ENCODE measurements at regions not wholly inside any gene's neighbourhood (a gene's known extent, or its start where the extent isn't known, plus 50 kb on each side); places are given as distances from the start of the nearest gene placed in this dataset.
A peak's percentile ranks its signal among the peaks of the same experiment; 100 is the strongest.

GRCh38 chr10:53091574-53091973, 319.0 kb upstream of the MBL2 start:
- H3K4me1 ChIP-seq (ENCODE audit: control insufficient read depth in 1 of 2, insufficient read depth in 2 of 2, low read length in 2 of 2): peaks cover 3 to 13% of the 10 kb centered on the region in 2 donors

DNA sequence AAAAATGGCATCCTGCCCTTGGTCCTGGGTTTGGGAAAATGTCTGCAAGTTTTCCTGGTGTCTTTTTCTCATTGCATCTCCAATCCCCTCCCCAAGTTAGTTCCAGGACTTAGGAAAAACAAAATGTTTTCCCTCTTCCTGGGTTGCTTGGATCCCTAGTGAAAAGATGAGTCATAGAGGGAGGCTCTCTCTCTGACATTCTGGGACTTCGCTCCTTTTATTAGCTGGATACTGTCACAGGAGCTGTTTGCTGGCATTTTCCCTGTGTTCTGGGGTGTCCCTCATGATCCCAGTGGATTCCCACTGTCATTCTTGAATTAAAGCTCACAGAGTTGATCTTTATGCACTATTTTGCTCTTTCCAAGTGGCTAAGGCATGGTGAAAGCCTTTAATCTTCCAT, 316.4 kb upstream of the MBL2 start:
- Histone ChIP-seq H3K36me3 (ENCODE audit: control insufficient read depth in 1 of 2, insufficient read depth in 2 of 2, low read length in 2 of 2) (no peaks in the 10 kb centered on the region), H3K9ac (ENCODE audit: low read depth in 1 of 2, low read length in 2 of 2) (no peak overlapping the region), H3K27me3 (ENCODE audit: control insufficient read depth in 1 of 2, insufficient read depth in 2 of 2, low read length in 2 of 2) (no peaks in the 10 kb centered on the region), H3K9me3 (ENCODE audit: control insufficient read depth in 1 of 2, low read length in 2 of 2) (peaks cover 0 to 2% of the 10 kb centered on the region in 2 donors), H3K4me1 (ENCODE audit: control insufficient read depth in 1 of 2, insufficient read depth in 2 of 2, low read length in 2 of 2) (peaks cover 3 to 8% of the 10 kb centered on the region in 2 donors), H3K4me3 (ENCODE audit: low read depth in 1 of 2, low read length in 2 of 2) (no peak overlapping the region), H3K27ac (ENCODE audit: low read depth, low read length) (no peak overlapping the region)

More at GRCh38 chr10:53091574-53091973, 319.0 kb upstream of the MBL2 start:
- no peaks in the 10 kb centered on the region for H3K36me3 ChIP-seq (ENCODE audit: control insufficient read depth in 1 of 2, insufficient read depth in 2 of 2, low read length in 2 of 2)
- no peaks in the 10 kb centered on the region for H3K27me3 ChIP-seq (ENCODE audit: control insufficient read depth in 1 of 2, insufficient read depth in 2 of 2, low read length in 2 of 2)
- H3K9me3 ChIP-seq (ENCODE audit: control insufficient read depth in 1 of 2, low read length in 2 of 2): no peaks in the 10 kb centered on the region
- H3K9ac ChIP-seq (ENCODE audit: low read depth in 1 of 2, low read length in 2 of 2): no peak overlapping the region
- H3K27ac ChIP-seq (ENCODE audit: low read depth, low read length): no peak overlapping the region
- no peak overlapping the region for H3K4me3 ChIP-seq (ENCODE audit: low read depth in 1 of 2, low read length in 2 of 2)

- Histone ChIP-seq H3K27ac (ENCODE audit: low read depth, low read length) (no peak overlapping the region), H3K27me3 (ENCODE audit: control insufficient read depth in 1 of 2, insufficient read depth in 2 of 2, low read length in 2 of 2) (no peaks in the 10 kb centered on the region), H3K9me3 (ENCODE audit: control insufficient read depth in 1 of 2, low read length in 2 of 2) (peaks cover 4 to 8% of the 10 kb centered on the region in 2 donors), H3K9ac (ENCODE audit: low read depth in 1 of 2, low read length in 2 of 2) (no peak overlapping the region), H3K36me3 (ENCODE audit: control insufficient read depth in 1 of 2, insufficient read depth in 2 of 2, low read length in 2 of 2) (no peaks in the 10 kb centered on the region), H3K4me3 (ENCODE audit: low read depth in 1 of 2, low read length in 2 of 2) (no peak overlapping the region), H3K4me1 (ENCODE audit: control insufficient read depth in 1 of 2, insufficient read depth in 2 of 2, low read length in 2 of 2) (no peaks in the 10 kb centered on the region)
These were observed 306.7 kb upstream of the MBL2 start for GRCh38 chr10:53079283-53079682.

- Histone ChIP-seq H3K4me3 (ENCODE audit: low read depth in 1 of 2, low read length in 2 of 2) (no peak overlapping the region), H3K27ac (ENCODE audit: low read depth, low read length) (no peak overlapping the region), H3K4me1 (ENCODE audit: control insufficient read depth in 1 of 2, insufficient read depth in 2 of 2, low read length in 2 of 2) (peaks cover 4 to 7% of the 10 kb centered on the region in 2 donors), H3K9ac (ENCODE audit: low read depth in 1 of 2, low read length in 2 of 2) (no peak overlapping the region), H3K36me3 (ENCODE audit: control insufficient read depth in 1 of 2, insufficient read depth in 2 of 2, low read length in 2 of 2) (no peaks in the 10 kb centered on the region), H3K9me3 (ENCODE audit: control insufficient read depth in 1 of 2, low read length in 2 of 2) (peaks cover 4 to 8% of the 10 kb centered on the region in 2 donors), H3K27me3 (ENCODE audit: control insufficient read depth in 1 of 2, insufficient read depth in 2 of 2, low read length in 2 of 2) (no peaks in the 10 kb centered on the region)
These were observed 304.4 kb upstream of the MBL2 start for GRCh38 chr10:53076948-53077347.

- no peak overlapping the region for H3K9ac ChIP-seq (ENCODE audit: low read depth in 1 of 2, low read length in 2 of 2)
- H3K9me3 ChIP-seq (ENCODE audit: control insufficient read depth in 1 of 2, low read length in 2 of 2): peaks cover 4 to 8% of the 10 kb centered on the region in 2 donors
- peaks cover 16 to 20% of the 10 kb centered on the region in 2 donors for H3K4me1 ChIP-seq (ENCODE audit: control insufficient read depth in 1 of 2, insufficient read depth in 2 of 2, low read length in 2 of 2)
- no peaks in the 10 kb centered on the region for H3K27me3 ChIP-seq (ENCODE audit: control insufficient read depth in 1 of 2, insufficient read depth in 2 of 2, low read length in 2 of 2)
- H3K27ac ChIP-seq (ENCODE audit: low read depth, low read length): no peak overlapping the region
- H3K36me3 ChIP-seq (ENCODE audit: control insufficient read depth in 1 of 2, insufficient read depth in 2 of 2, low read length in 2 of 2): no peaks in the 10 kb centered on the region
- H3K4me3 ChIP-seq (ENCODE audit: low read depth in 1 of 2, low read length in 2 of 2): no peak overlapping the region
These were observed 302.9 kb upstream of the MBL2 start for GRCh38 chr10:53075469-53075868.

- no peaks in the 10 kb centered on the region for H3K27me3 ChIP-seq (ENCODE audit: control insufficient read depth in 1 of 2, insufficient read depth in 2 of 2, low read length in 2 of 2)
- no peak overlapping the region for H3K9ac ChIP-seq (ENCODE audit: low read depth in 1 of 2, low read length in 2 of 2)
- H3K4me1 ChIP-seq (ENCODE audit: control insufficient read depth in 1 of 2, insufficient read depth in 2 of 2, low read length in 2 of 2): peaks cover 16 to 25% of the 10 kb centered on the region in 2 donors
- H3K36me3 ChIP-seq (ENCODE audit: control insufficient read depth in 1 of 2, insufficient read depth in 2 of 2, low read length in 2 of 2): no peaks in the 10 kb centered on the region
- H3K9me3 ChIP-seq (ENCODE audit: control insufficient read depth in 1 of 2, low read length in 2 of 2): peaks cover 4 to 8% of the 10 kb centered on the region in 2 donors
- peak overlapping the region in 1 of 2 donors; percentile 7 for H3K4me3 ChIP-seq (ENCODE audit: low read depth in 1 of 2, low read length in 2 of 2)
- no peak overlapping the region for H3K27ac ChIP-seq (ENCODE audit: low read depth, low read length)
These were observed 299.6 kb upstream of the MBL2 start for GRCh38 chr10:53072144-53072543.

DNA sequence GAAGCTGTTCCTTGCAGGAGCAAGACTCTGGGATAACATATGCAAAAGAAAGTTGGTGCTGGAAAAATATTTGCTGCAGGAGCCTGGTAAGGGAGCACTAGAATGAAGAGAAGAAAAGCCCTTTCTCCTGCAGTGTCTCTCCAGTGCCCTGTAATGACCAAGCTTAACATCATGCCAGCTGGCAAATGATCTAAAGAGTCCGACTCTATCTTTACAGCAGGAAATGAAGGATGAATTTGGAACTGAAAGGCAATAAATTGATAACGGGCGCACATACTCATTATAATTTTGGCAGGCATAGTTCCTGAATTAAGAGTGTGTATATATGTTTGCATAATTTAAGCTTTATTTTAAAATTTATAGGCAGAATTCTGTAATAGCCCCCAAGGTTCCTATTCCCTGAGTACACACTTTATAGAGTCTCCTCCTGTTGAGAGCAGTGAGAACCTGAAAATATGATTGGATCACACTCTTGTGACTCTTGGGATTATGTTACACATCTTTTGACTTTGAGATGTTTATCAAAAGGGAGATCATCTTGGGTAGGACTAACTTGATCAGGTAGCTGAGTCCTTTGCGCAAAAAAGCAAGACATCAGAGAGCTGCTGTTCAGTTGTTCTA, 299.0 kb upstream of the MBL2 start:
- no peaks in the 10 kb centered on the region for H3K27me3 ChIP-seq (ENCODE audit: control insufficient read depth in 1 of 2, insufficient read depth in 2 of 2, low read length in 2 of 2)
- H3K4me3 ChIP-seq (ENCODE audit: low read depth in 1 of 2, low read length in 2 of 2): peak overlapping the region; percentile 4 to 7
- H3K4me1 ChIP-seq (ENCODE audit: control insufficient read depth in 1 of 2, insufficient read depth in 2 of 2, low read length in 2 of 2): peaks cover 16 to 25% of the 10 kb centered on the region in 2 donors
- no peaks in the 10 kb centered on the region for H3K36me3 ChIP-seq (ENCODE audit: control insufficient read depth in 1 of 2, insufficient read depth in 2 of 2, low read length in 2 of 2)
- no peak overlapping the region for H3K9ac ChIP-seq (ENCODE audit: low read depth in 1 of 2, low read length in 2 of 2)
- no peak overlapping the region for H3K27ac ChIP-seq (ENCODE audit: low read depth, low read length)
- H3K9me3 ChIP-seq (ENCODE audit: control insufficient read depth in 1 of 2, low read length in 2 of 2): peaks cover 4 to 8% of the 10 kb centered on the region in 2 donors

- H3K4me1 ChIP-seq (ENCODE audit: control insufficient read depth in 1 of 2, insufficient read depth in 2 of 2, low read length in 2 of 2): peaks cover 16 to 25% of the 10 kb centered on the region in 2 donors
- no peak overlapping the region for H3K9ac ChIP-seq (ENCODE audit: low read depth in 1 of 2, low read length in 2 of 2)
These were observed 296.4 kb upstream of the MBL2 start for GRCh38 chr10:53069013-53069412.

DNA sequence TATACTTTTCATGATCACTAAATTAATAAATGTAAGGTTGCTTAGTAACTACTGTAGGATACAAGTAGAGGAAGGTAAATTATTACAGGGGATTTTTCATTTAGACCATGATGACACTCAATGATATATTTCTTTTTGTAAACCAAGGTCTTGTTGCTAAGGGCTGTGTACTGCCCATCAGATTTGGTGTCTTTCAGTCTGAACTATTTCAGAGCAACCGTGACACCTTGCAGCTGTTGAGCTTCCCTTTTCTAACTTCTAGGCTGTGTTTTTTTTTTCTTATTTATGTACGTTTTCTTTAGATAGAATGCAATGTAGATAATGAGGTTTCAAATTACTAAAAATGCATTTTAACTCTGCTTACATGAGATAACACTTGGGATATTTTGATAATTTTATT, 292.0 kb upstream of the MBL2 start:
- Histone ChIP-seq H3K4me1 (ENCODE audit: control insufficient read depth in 1 of 2, insufficient read depth in 2 of 2, low read length in 2 of 2) (no peaks in the 10 kb centered on the region), H3K27me3 (ENCODE audit: control insufficient read depth in 1 of 2, insufficient read depth in 2 of 2, low read length in 2 of 2) (no peaks in the 10 kb centered on the region), H3K4me3 (ENCODE audit: low read depth in 1 of 2, low read length in 2 of 2) (no peak overlapping the region), H3K27ac (ENCODE audit: low read depth, low read length) (no peak overlapping the region), H3K36me3 (ENCODE audit: control insufficient read depth in 1 of 2, insufficient read depth in 2 of 2, low read length in 2 of 2) (no peaks in the 10 kb centered on the region), H3K9ac (ENCODE audit: low read depth in 1 of 2, low read length in 2 of 2) (no peak overlapping the region), H3K9me3 (ENCODE audit: control insufficient read depth in 1 of 2, low read length in 2 of 2) (no peaks in the 10 kb centered on the region)

More at GRCh38 chr10:53069013-53069412, 296.4 kb upstream of the MBL2 start:
- H3K27me3 ChIP-seq (ENCODE audit: control insufficient read depth in 1 of 2, insufficient read depth in 2 of 2, low read length in 2 of 2): no peaks in the 10 kb centered on the region
- H3K9me3 ChIP-seq (ENCODE audit: control insufficient read depth in 1 of 2, low read length in 2 of 2): no peaks in the 10 kb centered on the region
- no peak overlapping the region for H3K4me3 ChIP-seq (ENCODE audit: low read depth in 1 of 2, low read length in 2 of 2)
- no peaks in the 10 kb centered on the region for H3K36me3 ChIP-seq (ENCODE audit: control insufficient read depth in 1 of 2, insufficient read depth in 2 of 2, low read length in 2 of 2)
- no peak overlapping the region for H3K27ac ChIP-seq (ENCODE audit: low read depth, low read length)

GRCh38 chr10:53063805-53064204, 291.2 kb upstream of the MBL2 start:
- no peak overlapping the region for H3K9ac ChIP-seq (ENCODE audit: low read depth in 1 of 2, low read length in 2 of 2)
- H3K27ac ChIP-seq (ENCODE audit: low read depth, low read length): no peak overlapping the region
- H3K27me3 ChIP-seq (ENCODE audit: control insufficient read depth in 1 of 2, insufficient read depth in 2 of 2, low read length in 2 of 2): no peaks in the 10 kb centered on the region
- no peaks in the 10 kb centered on the region for H3K9me3 ChIP-seq (ENCODE audit: control insufficient read depth in 1 of 2, low read length in 2 of 2)
- no peaks in the 10 kb centered on the region for H3K4me1 ChIP-seq (ENCODE audit: control insufficient read depth in 1 of 2, insufficient read depth in 2 of 2, low read length in 2 of 2)
- H3K4me3 ChIP-seq (ENCODE audit: low read depth in 1 of 2, low read length in 2 of 2): no peak overlapping the region
- H3K36me3 ChIP-seq (ENCODE audit: control insufficient read depth in 1 of 2, insufficient read depth in 2 of 2, low read length in 2 of 2): no peaks in the 10 kb centered on the region

Data from duodenal mucosa (tissue), 2 donors.